Motor neuron (in vitro differentiated cells): ENCODE measurements at regions not wholly inside any gene's neighbourhood (a gene's known extent, or its start where the extent isn't known, plus 50 kb on each side); places are given as distances from the start of the nearest gene placed in this dataset.
A peak's percentile ranks its signal among the peaks of the same experiment; 100 is the strongest.

Experiments used
- ATAC-seq, 8 experiments: fragments of 200-7000 bp; cut with Tn5 transposase; replicated peaks in 6 of 8; 2 replicates each; pipeline ENCODE4 v1.8.0; 2021; ENCODE audit warnings: mild to moderate bottlenecking in 8 of 8, moderate library complexity in 8 of 8
- H3K27ac ChIP-seq, 2 donors: fragments of 250-450 bp; sonication (Bioruptor Pico); 2 replicates each; pipeline ENCODE4 v1.9.0; 2021; ENCODE audit warnings: antibody characterized with exemption in 2 of 2, mild to moderate bottlenecking in 2 of 2, moderate library complexity in 1 of 2
- H3K4me1 ChIP-seq, 2 donors: fragments of 250-450 bp; sonication (Bioruptor Pico); replicated peaks in 1 of 2; 2 replicates each; pipeline ENCODE4 v1.6.1; 2021; ENCODE audit warnings: antibody characterized with exemption in 2 of 2, mild to moderate bottlenecking in 2 of 2, moderate library complexity in 1 of 2
- H3K4me3 ChIP-seq, 5 donors: fragments of 250-450 bp; sonication (Bioruptor Pico); 2 replicates each; pipeline ENCODE4 v1.9.0; 2021; ENCODE audit warnings: antibody characterized with exemption in 5 of 5, mild to moderate bottlenecking in 5 of 5, moderate library complexity in 4 of 5
- WGBS, 10 experiments: fragments of 450-650 bp; shearing (Covaris generic); methylation state at CpG; one replicate each; pipeline ENCODE4 v1.0.0; 2022; 5-methylcytosine and 5-hydroxymethylcytosine counted together
- in situ Hi-C, 9 experiments: fragments of 400-800 bp; cut with MboI; loops; one replicate each; pipeline ENCODE4 v1.15.0; 2021; ENCODE audit warnings: low sequenced_read_pairs in 9 of 9, low pct_unique_long_range_greater_than_20kb in 2 of 9; ENCODE audit not compliant: unreplicated experiment in 9 of 9

DNA sequence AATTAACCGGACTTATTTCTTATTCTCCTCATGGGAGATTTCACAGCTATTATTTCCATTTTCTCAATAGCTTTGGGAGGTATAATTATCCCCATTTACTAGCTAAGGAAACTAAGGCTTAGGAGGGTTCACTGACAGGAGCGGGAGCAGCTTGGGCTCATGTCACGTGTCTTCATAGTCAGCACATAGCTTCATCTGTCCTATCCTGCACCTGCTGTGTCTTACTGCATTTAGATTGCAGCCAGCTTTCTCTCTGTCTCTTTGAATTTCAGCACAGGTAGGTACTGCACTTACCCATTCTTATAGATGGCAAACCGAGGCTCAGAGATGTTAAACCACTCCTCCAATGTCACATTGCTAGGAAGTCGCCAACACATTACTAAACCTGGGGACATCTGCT lies 839.9 kb downstream of the MAFB start:
- no peak overlapping the region for H3K27ac ChIP-seq
- no peak overlapping the region for H3K4me3 ChIP-seq
- peaks cover 15 to 16% of the 10 kb centered on the region in 2 donors for H3K4me1 ChIP-seq
- in situ Hi-C loops = no loop called here
- ATAC-seq = no peak
- 50 to 100% (median 88%) methylated on average over 1 to 5 of the region's 5 CpGs; no CpG with 5 or more reads in 1 of the 10 experiments for WGBS, 10 experiments

DNA sequence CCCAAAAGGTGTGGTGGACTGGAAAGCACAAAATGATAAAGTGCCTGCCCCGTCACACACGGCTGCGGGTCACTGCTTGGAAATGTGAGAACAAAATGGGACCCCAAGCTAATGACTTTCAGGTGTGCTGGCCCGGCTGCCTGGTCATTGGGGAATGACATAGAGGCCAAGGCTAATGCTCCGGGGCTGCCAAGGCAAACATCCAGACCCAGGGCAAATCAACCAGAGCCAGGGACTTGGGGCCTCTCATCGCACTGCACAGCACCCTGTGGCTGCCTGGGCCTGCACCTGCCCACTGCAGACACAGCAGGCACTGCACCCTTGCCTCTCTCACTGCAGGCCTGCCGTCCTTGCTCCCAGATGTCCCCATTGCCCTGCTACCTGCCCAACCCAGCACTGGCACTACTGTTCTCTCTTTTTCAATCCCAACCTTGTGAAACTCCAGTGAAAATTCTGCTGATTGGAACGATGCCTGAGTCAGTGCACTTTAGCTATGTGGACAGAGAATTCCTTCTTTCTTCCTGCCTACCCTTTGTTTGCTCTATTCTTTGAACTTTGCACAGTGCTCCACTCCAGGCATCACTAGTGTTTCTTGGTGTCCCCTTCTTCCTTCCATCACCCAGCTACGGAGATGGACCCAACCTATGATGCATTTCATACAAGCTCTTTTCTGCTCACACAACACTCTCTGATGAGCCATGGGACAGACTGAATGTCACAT lies 849.5 kb downstream of the MAFB start:
- in situ Hi-C loops = no loop called here
- Histone ChIP-seq H3K4me1 (no peaks in the 10 kb centered on the region), H3K4me3 (no peak overlapping the region), H3K27ac (no peak overlapping the region)
- peak in 1 of 8 experiments; percentile 25 for ATAC-seq
- WGBS, 10 experiments = 60 to 90% (median 75%) methylated on average over 1 to 4 of the region's 9 CpGs; no CpG with 5 or more reads in 3 of the 10 experiments

DNA sequence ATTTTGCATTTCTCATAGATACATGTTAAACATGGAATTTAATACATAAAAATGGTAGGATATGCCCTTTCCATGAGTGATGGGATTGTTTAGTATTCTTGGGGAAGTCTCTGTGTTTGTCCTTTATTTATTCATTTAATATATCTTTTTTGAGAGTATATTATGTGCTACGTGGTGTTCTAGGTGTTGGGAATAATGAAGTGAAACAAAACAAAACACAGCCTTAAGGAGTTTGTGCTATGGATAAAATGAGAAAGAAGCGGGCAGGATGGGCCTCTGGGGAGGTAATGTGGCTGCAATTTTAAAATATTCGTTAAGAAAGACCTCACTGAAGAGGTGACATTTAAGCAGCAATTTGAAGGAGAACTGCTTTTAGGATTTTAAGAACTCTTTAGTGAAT lies 851.5 kb downstream of the MAFB start:
- no peak overlapping the region for H3K27ac ChIP-seq
- no peak for ATAC-seq
- H3K4me1 ChIP-seq = no peaks in the 10 kb centered on the region
- in situ Hi-C loops = no loop called here
- 54 to 92% (median 78%) methylated on average over 1 to 3 of the region's 3 CpGs for WGBS, 10 experiments
- no peak overlapping the region for H3K4me3 ChIP-seq

DNA sequence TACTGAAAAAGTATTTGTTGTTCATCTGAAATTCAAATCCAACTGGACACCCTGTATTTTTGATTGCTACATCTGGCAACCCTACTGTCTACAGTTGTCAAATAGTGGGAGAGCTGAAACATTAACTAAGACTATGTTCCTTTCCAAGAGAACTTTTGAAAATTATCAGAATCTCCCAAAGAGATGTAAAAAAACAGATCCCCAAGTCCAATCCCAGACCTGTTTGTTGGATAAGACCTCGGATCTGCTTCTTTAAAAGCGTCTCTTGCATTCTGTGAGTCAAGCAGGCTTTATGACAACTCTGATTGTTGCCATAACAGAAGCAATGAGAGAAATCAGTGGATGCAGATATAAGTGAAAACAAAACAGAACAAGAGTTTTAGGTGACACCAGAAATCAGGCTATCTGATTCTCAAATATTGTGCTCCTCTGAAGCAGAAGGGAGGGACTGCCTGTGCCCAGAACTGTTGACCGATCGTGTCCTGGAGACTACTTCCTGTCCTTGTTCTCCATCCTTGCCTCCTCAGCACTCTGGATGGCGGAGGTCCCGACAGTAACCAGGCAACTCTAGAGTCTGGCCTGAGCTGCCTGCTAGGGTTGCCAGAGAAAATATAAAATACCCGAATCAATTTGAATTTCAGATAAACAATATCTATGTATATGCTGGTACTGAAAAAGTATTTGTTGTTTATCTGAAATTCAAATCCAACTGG lies 853.8 kb downstream of the MAFB start:
- H3K4me1 ChIP-seq = no peaks in the 10 kb centered on the region
- H3K4me3 ChIP-seq = no peak overlapping the region
- no peak overlapping the region for H3K27ac ChIP-seq
- WGBS, 10 experiments = 13 to 87% (median 79%) methylated on average over 2 to 7 of the region's 7 CpGs
- no peak for ATAC-seq
- in situ Hi-C loops = no loop called here

DNA sequence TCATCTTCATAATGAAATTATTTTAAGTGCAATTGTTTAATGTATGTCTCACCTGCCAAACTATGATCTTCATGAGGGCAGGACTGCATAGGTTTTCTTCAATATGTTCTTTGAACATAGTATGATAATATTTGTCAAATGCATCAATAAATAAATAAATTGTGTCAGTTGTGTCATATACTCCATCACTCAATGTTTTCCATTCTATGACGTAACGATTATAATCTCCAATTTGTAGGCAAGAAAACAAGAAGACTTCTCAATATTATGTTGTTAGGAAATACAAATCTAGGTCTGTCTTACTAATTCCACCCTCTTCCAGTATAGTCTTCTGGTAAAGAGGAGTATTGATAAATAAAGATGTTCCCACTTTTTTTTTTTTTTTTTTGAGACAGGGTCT lies 858.1 kb downstream of the MAFB start:
- in situ Hi-C loops = no loop called here
- H3K27ac ChIP-seq = no peak overlapping the region
- 52 to 100% (median 97%) methylated on average over 2 of the region's 2 CpGs; no CpG with 5 or more reads in 2 of the 10 experiments for WGBS, 10 experiments
- H3K4me3 ChIP-seq = no peak overlapping the region
- ATAC-seq = no peak
- H3K4me1 ChIP-seq = no peaks in the 10 kb centered on the region

DNA sequence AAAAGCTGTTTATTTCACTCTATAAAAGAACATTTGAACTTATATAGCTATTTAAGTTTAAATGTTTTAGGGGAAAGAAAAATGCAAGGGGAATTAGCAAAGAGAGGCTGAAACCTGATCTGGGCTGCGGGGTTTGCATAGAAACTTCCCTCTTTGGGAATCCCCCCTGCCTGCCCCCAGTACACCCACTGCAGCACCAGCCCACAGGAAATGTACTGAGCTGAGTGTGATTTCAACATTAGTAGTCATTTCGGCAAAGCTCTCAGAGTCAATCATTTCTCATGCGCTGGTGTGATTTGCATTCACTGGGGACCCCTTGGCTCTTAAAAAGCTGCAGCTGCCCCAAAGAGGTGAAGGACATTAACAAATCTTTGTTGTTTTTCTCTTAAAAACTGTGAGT lies 859.4 kb downstream of the MAFB start:
- ATAC-seq = no peak
- no peaks in the 10 kb centered on the region for H3K4me1 ChIP-seq
- H3K27ac ChIP-seq = no peak overlapping the region
- H3K4me3 ChIP-seq = no peak overlapping the region
- in situ Hi-C loops = no loop called here
- WGBS, 10 experiments = 11 to 83% (median 27%) methylated on average over 1 to 3 of the region's 3 CpGs; no CpG with 5 or more reads in 3 of the 10 experiments

DNA sequence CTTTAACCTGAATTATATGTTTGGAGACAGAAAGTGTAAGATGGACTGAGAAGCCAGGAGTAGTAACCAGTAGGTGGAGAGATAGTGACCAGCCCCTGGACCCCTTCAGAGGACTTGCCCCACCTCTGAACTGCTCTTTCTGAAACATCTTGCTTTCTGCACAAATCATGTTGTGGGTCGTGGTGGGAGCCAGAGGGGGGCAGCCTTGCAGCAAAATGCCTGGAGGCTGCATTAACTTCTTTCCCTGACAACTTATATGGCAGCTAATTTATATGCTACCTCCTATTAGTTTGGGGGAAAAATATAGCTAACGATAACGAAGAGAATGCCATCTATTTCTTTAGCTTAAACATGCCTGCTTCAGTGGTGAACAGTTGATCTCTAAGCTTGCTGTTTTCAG lies 859.8 kb downstream of the MAFB start:
- in situ Hi-C loops = no loop called here
- Histone ChIP-seq H3K27ac (no peak overlapping the region), H3K4me3 (no peak overlapping the region), H3K4me1 (no peaks in the 10 kb centered on the region)
- ATAC-seq = peak in 1 of 8 experiments; percentile 27
- WGBS, 10 experiments = 10 to 88% (median 36%) methylated on average over 2 to 3 of the region's 3 CpGs; no CpG with 5 or more reads in 3 of the 10 experiments

DNA sequence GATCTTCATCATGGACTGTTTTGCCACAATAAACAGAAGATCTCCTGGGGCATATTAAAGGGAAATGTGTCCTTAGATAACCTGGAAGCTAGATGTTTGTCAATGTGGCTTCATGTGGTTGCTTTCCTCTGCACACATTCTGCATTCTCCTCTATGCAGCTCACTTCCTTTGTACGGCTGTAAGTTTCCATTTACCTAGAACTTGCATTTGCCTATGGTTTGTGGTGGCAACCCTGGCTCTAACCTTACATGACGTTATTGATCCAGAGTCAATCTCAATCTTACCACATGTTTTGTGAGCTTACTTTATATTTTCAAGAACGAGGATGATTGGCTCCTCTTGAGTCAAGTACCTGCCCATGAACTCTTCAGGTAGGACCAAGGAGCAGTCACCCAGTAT lies 863.1 kb downstream of the MAFB start:
- no peak overlapping the region for H3K4me3 ChIP-seq
- no peak overlapping the region for H3K27ac ChIP-seq
- H3K4me1 ChIP-seq = peaks cover 0 to 5% of the 10 kb centered on the region in 2 donors
- no peak for ATAC-seq
- in situ Hi-C loops = no loop called here
- WGBS, 10 experiments = 27 to 94% (median 77%) methylated on average over 1 to 3 of the region's 3 CpGs; no CpG with 5 or more reads in 2 of the 10 experiments

DNA sequence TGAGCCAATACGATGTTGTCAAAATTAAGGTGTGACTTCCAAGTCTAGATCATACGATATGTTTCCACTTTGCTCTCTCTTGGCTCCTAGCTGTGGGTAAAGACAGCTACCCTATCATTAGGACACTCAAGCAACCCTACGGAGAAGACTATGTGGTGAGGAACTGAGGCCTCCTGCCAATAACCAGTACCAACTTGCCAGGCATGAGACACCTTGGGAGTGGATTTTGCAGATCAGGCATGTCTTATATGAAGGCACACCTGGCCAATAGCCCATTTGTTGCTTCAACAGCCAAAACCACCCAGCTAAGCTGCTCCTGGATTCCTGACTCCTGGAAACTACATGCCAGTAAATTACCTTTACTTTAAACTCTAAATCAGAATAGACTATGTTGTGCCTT lies 863.4 kb downstream of the DHX35 start:
- no peak overlapping the region for H3K27ac ChIP-seq
- no peak overlapping the region for H3K4me3 ChIP-seq
- in situ Hi-C loops = no loop called here
- peaks cover 0 to 5% of the 10 kb centered on the region in 2 donors for H3K4me1 ChIP-seq
- 67 to 100% (median 83%) methylated on average over 1 to 3 of the region's 3 CpGs; no CpG with 5 or more reads in 1 of the 10 experiments for WGBS, 10 experiments
- ATAC-seq = no peak

DNA sequence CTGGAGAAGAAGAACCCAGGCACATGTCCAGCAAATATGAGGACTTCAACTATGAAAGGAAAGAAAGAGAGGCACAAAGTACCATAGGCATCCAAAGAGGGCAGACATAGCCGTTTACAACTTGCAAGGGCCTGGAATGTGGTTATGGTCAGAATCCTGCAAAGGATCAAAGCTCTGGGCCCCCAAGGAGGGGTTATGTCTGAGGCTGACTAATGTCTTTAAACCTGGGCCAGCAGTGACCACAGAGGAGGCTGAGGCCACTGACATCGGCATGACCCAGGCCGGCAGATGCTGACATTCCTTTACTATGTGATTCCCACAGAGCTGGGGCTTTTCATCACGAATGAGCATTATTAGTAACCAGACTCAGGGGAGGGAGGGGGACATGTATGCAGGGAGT lies 861.1 kb downstream of the DHX35 start:
- peaks cover 0 to 5% of the 10 kb centered on the region in 2 donors for H3K4me1 ChIP-seq
- ATAC-seq = peak in 2 of 8 experiments; percentile 78 to 81
- H3K27ac ChIP-seq = no peak overlapping the region
- H3K4me3 ChIP-seq = no peak overlapping the region
- in situ Hi-C loops = loop anchor here in 1 of 9 experiments (25.0 kb wide), 1 partner anchor 111 kb away; no protein-coding TSS in a partner anchor
- WGBS, 10 experiments = 23 to 47% (median 38%) methylated on average over 1 to 4 of the region's 4 CpGs; no CpG with 5 or more reads in 2 of the 10 experiments

DNA sequence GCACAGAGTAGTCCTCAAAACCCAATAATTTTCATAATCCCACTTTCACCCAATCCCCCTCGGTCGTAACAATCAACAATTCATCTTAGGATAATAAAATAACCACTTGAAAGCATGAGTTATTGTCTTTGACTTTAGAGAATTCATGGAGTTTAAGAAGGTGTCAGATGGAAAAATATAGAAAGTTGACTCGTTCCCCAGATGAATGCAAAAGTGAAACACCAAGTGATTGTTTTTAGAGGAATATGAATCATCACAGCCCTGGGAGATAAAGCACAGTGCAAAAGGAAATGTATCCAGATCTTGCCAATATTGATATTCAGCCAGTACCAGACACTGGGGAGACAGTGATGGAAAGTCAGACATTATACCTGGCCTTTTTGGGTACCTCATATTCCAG lies 860.5 kb downstream of the DHX35 start:
- Histone ChIP-seq H3K4me1 (peaks cover 0 to 5% of the 10 kb centered on the region in 2 donors), H3K27ac (no peak overlapping the region), H3K4me3 (no peak overlapping the region)
- 0 to 91% (median 63%) methylated on average over 1 to 3 of the region's 3 CpGs; no CpG with 5 or more reads in 2 of the 10 experiments for WGBS, 10 experiments
- peak in 2 of 8 experiments; percentile 46 to 73 for ATAC-seq
- in situ Hi-C loops = loop anchor here in 1 of 9 experiments (25.0 kb wide), 1 partner anchor 110 kb away; no protein-coding TSS in a partner anchor

DNA sequence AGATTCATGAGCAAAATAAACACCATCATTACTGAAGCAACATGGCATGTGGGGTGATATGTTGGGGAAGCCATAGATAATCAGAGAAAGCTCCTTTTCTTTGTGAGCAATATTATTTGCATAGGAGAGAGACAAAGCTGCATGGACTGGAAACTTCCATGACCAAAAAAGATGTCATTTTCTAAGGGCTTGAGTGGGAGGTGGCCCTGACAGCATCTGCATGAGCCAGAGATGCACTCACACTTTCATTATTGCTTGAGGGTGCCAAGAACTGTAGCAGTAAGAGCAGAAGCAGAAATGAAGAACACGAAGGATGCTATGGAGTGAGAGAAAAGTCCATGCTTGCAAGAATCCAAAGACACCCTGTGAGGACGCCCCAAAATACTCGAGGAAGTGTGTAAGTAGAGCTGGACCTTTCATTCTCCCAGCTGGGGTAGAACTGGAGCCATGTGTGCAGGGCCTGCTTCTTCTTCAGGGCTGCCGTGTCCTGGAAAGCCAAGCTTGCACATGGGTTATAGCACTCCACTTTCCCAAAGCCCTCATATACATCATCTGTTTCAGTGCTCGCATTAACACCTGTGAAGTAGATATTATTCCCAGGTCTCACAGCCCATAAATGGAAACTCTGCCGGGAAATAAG lies 851.2 kb downstream of the DHX35 start:
- Histone ChIP-seq H3K4me3 (no peak overlapping the region), H3K27ac (no peak overlapping the region), H3K4me1 (peaks cover 6 to 9% of the 10 kb centered on the region in 2 donors)
- 60 to 100% (median 92%) methylated on average over 1 to 6 of the region's 6 CpGs; no CpG with 5 or more reads in 1 of the 10 experiments for WGBS, 10 experiments
- no peak for ATAC-seq
- in situ Hi-C loops = loop anchor here in 1 of 9 experiments (25.0 kb wide), 1 partner anchor 101 kb away; no protein-coding TSS in a partner anchor

DNA sequence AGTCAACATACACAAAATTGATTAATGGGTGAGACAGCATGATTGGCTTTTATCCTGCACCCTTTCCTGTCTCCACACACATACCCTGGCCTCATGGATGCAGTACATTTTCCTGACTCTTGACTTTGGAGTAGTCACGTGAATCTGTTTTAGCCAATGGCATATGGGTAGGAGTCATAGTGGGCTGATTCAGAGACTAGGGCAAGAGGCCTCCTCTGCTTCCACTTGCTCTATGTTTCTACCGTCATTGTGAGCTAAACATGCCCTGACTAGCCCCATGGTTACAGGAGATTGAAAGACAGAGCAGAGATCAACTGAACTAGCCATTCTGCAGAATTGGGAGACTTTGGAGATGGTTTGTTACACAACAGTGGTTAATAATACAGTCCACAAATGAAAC lies 850.0 kb downstream of the DHX35 start:
- in situ Hi-C loops = loop anchor here in 1 of 9 experiments (25.0 kb wide), 1 partner anchor 100 kb away; no protein-coding TSS in a partner anchor
- H3K4me1 ChIP-seq = peaks cover 6 to 9% of the 10 kb centered on the region in 2 donors
- H3K27ac ChIP-seq = no peak overlapping the region
- ATAC-seq = peak in 4 of 8 experiments; percentile 23 to 99 (median 56)
- 60 to 100% (median 82%) methylated on average over 1 to 2 of the region's 2 CpGs; no CpG with 5 or more reads in 4 of the 10 experiments for WGBS, 10 experiments
- H3K4me3 ChIP-seq = no peak overlapping the region
